HepG2 (cell line): ENCODE measurements at regions not wholly inside any gene's neighbourhood (a gene's known extent, or its start where the extent isn't known, plus 50 kb on each side); places are given as distances from the start of the nearest gene placed in this dataset.

Source experiments
- ESRRA ChIP-seq: sonication (generic); formaldehyde crosslinking; IDR thresholded peaks from 2 replicates; pipeline ENCODE4 v1.5.1; 2020; ENCODE audit warnings: mild to moderate bottlenecking, low read depth, missing genetic modification reagents
- ZNF816 ChIP-seq: sonication (generic); formaldehyde crosslinking; IDR thresholded peaks from 2 replicates; pipeline ENCODE4 v1.8.0; 2022; ENCODE audit warnings: missing genetic modification reagents, mild to moderate bottlenecking, borderline replicate concordance

- TF ChIP-seq ESRRA (CRISPR knock-in tag) (no peak), ZNF816 (CRISPR knock-in tag) (no peak)
These were observed 122.8 kb upstream of the ZNF217 start for GRCh38 chr20:53716395-53716794.
